ENCODE measurements at regions not wholly inside any gene's neighbourhood (a gene's known extent, or its start where the extent isn't known, plus 50 kb on each side); places are given as distances from the start of the nearest gene placed in this dataset.

- peaks cover 8% of the 10 kb centered on the region; the same call in 1 of the 2 replicates for H3K9me3 ChIP-seq (ENCODE audit: insufficient read depth, low read length)
- no peak overlapping the region for H3K4me2 ChIP-seq (ENCODE audit: low read length)
- no peaks in the 10 kb centered on the region for H3K36me3 ChIP-seq (replicated peaks; ENCODE audit: low read depth, low read length)
- H3K4me1 ChIP-seq (ENCODE audit: low read length) = peaks cover 3% of the 10 kb centered on the region
- no peak overlapping the region for H3K27ac ChIP-seq (ENCODE audit: low read length)
- no peak overlapping the region for H2AFZ ChIP-seq (ENCODE audit: low read depth, low read length)
- H3K4me3 ChIP-seq (ENCODE audit: low read length) = no peak overlapping the region
- H3K79me2 ChIP-seq (ENCODE audit: low read length) = no peaks in the 10 kb centered on the region
- H3K9ac ChIP-seq (ENCODE audit: low read length) = no peak overlapping the region
- no peak for TF ChIP-seq EZH2phosphoT487 (IDR thresholded peaks at IDR 0.05; ENCODE audit: low read depth)
- no peaks in the 10 kb centered on the region for H4K20me1 ChIP-seq (ENCODE audit: insufficient read depth, low read length)
- H3K27me3 ChIP-seq (ENCODE audit: low read depth, low read length) = no peaks in the 10 kb centered on the region
Measured at GRCh38 chr6:81826784-81827183, 74.3 kb upstream of the TENT5A start.

DNA sequence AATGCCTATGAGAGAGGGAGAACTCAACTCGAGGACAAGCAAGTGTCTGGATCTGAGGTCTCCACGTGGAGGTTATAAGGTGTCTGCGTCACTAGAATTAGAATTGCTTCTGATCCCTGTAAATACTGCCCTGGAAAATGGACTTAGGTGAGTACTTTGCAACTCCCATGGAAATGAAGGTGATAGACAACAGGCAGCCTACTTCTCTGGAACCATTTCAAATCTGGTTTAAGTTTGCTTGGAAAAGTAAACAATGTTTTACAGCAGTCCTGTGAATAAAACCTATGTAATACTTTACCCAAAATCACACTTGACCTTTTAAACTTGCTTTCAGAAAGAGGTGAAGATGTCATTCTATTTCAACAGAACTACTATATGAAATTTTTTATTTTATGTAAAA, 70.1 kb upstream of the TENT5A start:
- no peaks in the 10 kb centered on the region for H3K36me3 ChIP-seq (replicated peaks; ENCODE audit: low read depth, low read length)

DNA sequence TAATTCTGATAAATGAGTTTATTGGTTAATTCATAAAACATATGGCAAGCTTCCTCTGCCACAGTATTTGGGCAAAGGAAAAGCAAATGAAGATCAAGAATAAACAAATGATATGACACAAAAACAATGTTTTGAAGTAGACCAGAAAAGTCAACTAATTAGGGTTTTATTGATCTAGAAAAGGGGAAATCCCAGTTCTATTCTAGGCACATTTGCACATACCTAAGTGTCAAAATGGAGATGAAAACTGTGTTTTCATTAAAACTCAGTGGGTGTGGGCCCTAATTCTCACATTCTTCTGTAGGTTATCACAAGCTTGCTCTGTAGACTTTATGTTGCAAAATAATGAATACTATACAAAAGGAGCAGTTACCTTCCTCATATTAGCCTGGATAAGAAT, 69.0 kb upstream of the TENT5A start:
- peak overlapping the region; percentile 64 for H3K4me2 ChIP-seq (ENCODE audit: low read length)
- H3K36me3 ChIP-seq (replicated peaks; ENCODE audit: low read depth, low read length) = no peaks in the 10 kb centered on the region
- no peaks in the 10 kb centered on the region for H3K79me2 ChIP-seq (ENCODE audit: low read length)
- peak overlapping the region; percentile 54 for H3K27ac ChIP-seq (ENCODE audit: low read length)
- TF ChIP-seq EZH2phosphoT487 (IDR thresholded peaks at IDR 0.05; ENCODE audit: low read depth) = no peak
- TF ChIP-seq, protein P1, sequence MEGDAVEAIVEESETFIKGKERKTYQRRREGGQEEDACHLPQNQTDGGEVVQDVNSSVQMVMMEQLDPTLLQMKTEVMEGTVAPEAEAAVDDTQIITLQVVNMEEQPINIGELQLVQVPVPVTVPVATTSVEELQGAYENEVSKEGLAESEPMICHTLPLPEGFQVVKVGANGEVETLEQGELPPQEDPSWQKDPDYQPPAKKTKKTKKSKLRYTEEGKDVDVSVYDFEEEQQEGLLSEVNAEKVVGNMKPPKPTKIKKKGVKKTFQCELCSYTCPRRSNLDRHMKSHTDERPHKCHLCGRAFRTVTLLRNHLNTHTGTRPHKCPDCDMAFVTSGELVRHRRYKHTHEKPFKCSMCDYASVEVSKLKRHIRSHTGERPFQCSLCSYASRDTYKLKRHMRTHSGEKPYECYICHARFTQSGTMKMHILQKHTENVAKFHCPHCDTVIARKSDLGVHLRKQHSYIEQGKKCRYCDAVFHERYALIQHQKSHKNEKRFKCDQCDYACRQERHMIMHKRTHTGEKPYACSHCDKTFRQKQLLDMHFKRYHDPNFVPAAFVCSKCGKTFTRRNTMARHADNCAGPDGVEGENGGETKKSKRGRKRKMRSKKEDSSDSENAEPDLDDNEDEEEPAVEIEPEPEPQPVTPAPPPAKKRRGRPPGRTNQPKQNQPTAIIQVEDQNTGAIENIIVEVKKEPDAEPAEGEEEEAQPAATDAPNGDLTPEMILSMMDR (IDR thresholded peaks at IDR 0.05; ENCODE audit: low read depth, low read length) = no peak
- H3K4me3 ChIP-seq (ENCODE audit: low read length) = peak overlapping the region; percentile 39; the same call in 1 of the 2 replicates
- H3K9me3 ChIP-seq (ENCODE audit: insufficient read depth, low read length) = peaks cover 8% of the 10 kb centered on the region; the same call in 1 of the 2 replicates
- H4K20me1 ChIP-seq (ENCODE audit: insufficient read depth, low read length) = no peaks in the 10 kb centered on the region
- H3K9ac ChIP-seq (ENCODE audit: low read length) = peak overlapping the region; percentile 13; the same call in 1 of the 2 replicates
- no peaks in the 10 kb centered on the region for H3K27me3 ChIP-seq (ENCODE audit: low read depth, low read length)
- H2AFZ ChIP-seq (ENCODE audit: low read depth, low read length) = peak overlapping the region; percentile 20; the same call in 1 of the 2 replicates
- peaks cover 41% of the 10 kb centered on the region for H3K4me1 ChIP-seq (ENCODE audit: low read length)

More for the DNA sequence above, 70.1 kb upstream of the TENT5A start:
- no peaks in the 10 kb centered on the region for H3K79me2 ChIP-seq (ENCODE audit: low read length)
- no peaks in the 10 kb centered on the region for H4K20me1 ChIP-seq (ENCODE audit: insufficient read depth, low read length)
- H3K27me3 ChIP-seq (ENCODE audit: low read depth, low read length) = no peaks in the 10 kb centered on the region
- no peak overlapping the region for H3K9ac ChIP-seq (ENCODE audit: low read length)
- H2AFZ ChIP-seq (ENCODE audit: low read depth, low read length) = no peak overlapping the region
- H3K4me3 ChIP-seq (ENCODE audit: low read length) = no peak overlapping the region
- no peak for TF ChIP-seq EZH2phosphoT487 (IDR thresholded peaks at IDR 0.05; ENCODE audit: low read depth)
- TF ChIP-seq, protein P1 (IDR thresholded peaks at IDR 0.05; ENCODE audit: low read depth, low read length) = no peak
- no peak overlapping the region for H3K27ac ChIP-seq (ENCODE audit: low read length)
- peaks cover 8% of the 10 kb centered on the region; the same call in 1 of the 2 replicates for H3K9me3 ChIP-seq (ENCODE audit: insufficient read depth, low read length)
- H3K4me1 ChIP-seq (ENCODE audit: low read length) = peaks cover 41% of the 10 kb centered on the region
- no peak overlapping the region for H3K4me2 ChIP-seq (ENCODE audit: low read length)

DNA sequence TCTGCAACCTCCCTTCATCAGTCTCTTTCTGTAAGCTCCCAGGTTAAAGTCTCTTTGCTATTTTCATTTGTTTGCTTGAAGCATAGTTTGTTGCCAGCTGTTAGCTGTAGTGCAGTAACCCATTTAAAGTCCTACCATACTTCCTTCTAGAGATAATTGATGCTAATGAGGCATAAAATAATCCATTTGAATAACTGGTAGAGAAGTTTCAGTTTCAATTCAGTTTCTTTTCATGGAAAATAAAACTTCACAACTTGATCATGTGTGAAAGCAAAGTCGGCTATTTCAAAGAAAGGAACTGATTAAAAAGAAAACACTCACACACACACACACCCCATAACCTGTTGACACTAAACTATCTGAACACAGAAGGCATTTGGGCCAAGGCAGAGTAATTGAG, 68.5 kb upstream of the TENT5A start:
- no peaks in the 10 kb centered on the region for H3K27me3 ChIP-seq (ENCODE audit: low read depth, low read length)
- peak overlapping the region; percentile 64 for H3K4me2 ChIP-seq (ENCODE audit: low read length)
- peak overlapping the region; percentile 54 for H3K27ac ChIP-seq (ENCODE audit: low read length)
- peak overlapping the region; percentile 39 for H3K4me3 ChIP-seq (ENCODE audit: low read length)
- no peaks in the 10 kb centered on the region for H4K20me1 ChIP-seq (ENCODE audit: insufficient read depth, low read length)
- H3K9me3 ChIP-seq (ENCODE audit: insufficient read depth, low read length) = peaks cover 7% of the 10 kb centered on the region; the same call in 1 of the 2 replicates
- no peaks in the 10 kb centered on the region for H3K36me3 ChIP-seq (replicated peaks; ENCODE audit: low read depth, low read length)
- H3K9ac ChIP-seq (ENCODE audit: low read length) = peak overlapping the region; percentile 13; the same call in 1 of the 2 replicates
- peaks cover 41% of the 10 kb centered on the region for H3K4me1 ChIP-seq (ENCODE audit: low read length)
- H2AFZ ChIP-seq (ENCODE audit: low read depth, low read length) = no peak overlapping the region
- H3K79me2 ChIP-seq (ENCODE audit: low read length) = no peaks in the 10 kb centered on the region
- TF ChIP-seq EZH2phosphoT487 (IDR thresholded peaks at IDR 0.05; ENCODE audit: low read depth) = no peak
- TF ChIP-seq, protein P1 (IDR thresholded peaks at IDR 0.05; ENCODE audit: low read depth, low read length) = no peak
